OCI-LY3 (cell line): ENCODE measurements at regions not wholly inside any gene's neighbourhood (a gene's known extent, or its start where the extent isn't known, plus 50 kb on each side); places are given as distances from the start of the nearest gene placed in this dataset.
"Not testable (repeated sequence)": the region's sequence is repeated elsewhere in the genome, so short reads cannot be mapped to it uniquely, and the experiment has no call there.

ENCODE experiments used
- EZH2phosphoT487 ChIP-seq: fragments of 200-600 bp; shearing (Covaris generic); IDR thresholded peaks from 2 replicates; pipeline ENCODE4 v1.6.1; 2018; ENCODE audit warnings: antibody characterized with exemption, mixed run types, low read depth
- TF ChIP-seq, protein P1 (sequence below): fragments of 200-600, 300-600 bp; sonication (generic); IDR thresholded peaks from 2 replicates; pipeline ENCODE4 v1.5.1; 2014; ENCODE audit warnings: antibody characterized with exemption, low read length, low read depth

DNA sequence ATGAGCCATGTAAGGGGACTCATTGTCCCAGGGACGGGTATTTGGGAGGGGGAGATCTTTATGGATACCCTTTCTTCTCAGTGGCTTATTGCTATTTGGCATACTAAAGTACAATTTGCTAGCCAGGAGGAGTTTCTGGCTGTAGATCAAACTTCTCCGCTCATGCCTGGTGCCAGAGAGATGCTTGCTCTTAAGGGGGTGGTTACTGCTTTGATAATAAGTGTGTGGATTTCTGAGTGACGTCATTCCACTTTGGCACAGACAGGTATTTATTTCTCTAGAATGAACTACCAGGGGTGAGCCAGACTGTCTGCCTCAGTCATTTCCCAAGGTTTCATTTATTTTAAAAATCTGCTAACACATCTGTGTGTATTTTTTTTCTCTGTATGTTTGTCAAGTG lies 131.1 kb downstream of the SRGAP2 start:
- TF ChIP-seq, protein P1, sequence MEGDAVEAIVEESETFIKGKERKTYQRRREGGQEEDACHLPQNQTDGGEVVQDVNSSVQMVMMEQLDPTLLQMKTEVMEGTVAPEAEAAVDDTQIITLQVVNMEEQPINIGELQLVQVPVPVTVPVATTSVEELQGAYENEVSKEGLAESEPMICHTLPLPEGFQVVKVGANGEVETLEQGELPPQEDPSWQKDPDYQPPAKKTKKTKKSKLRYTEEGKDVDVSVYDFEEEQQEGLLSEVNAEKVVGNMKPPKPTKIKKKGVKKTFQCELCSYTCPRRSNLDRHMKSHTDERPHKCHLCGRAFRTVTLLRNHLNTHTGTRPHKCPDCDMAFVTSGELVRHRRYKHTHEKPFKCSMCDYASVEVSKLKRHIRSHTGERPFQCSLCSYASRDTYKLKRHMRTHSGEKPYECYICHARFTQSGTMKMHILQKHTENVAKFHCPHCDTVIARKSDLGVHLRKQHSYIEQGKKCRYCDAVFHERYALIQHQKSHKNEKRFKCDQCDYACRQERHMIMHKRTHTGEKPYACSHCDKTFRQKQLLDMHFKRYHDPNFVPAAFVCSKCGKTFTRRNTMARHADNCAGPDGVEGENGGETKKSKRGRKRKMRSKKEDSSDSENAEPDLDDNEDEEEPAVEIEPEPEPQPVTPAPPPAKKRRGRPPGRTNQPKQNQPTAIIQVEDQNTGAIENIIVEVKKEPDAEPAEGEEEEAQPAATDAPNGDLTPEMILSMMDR, result not testable (repeated sequence)
- not testable (repeated sequence) for TF ChIP-seq EZH2phosphoT487
